Endothelial cell of hepatic sinusoid (primary cell): ENCODE measurements at regions not wholly inside any gene's neighbourhood (a gene's known extent, or its start where the extent isn't known, plus 50 kb on each side); places are given as distances from the start of the nearest gene placed in this dataset.
"Not testable (repeated sequence)": the region's sequence is repeated elsewhere in the genome, so short reads cannot be mapped to it uniquely, and the experiment has no call there.

ENCODE experiments used
- in situ Hi-C: cut with HindIII; loops from 2 replicates; pipeline ENCODE4 v1.10.0; 2017; ENCODE audit warnings: low sequenced_read_pairs

- in situ Hi-C loops, result no loop called here
Measured at GRCh38 chr9:90162326-90162725, 480.3 kb downstream of the DIRAS2 start.

GRCh38 chr9:90162819-90163218 lies 479.8 kb downstream of the DIRAS2 start:
- in situ Hi-C loops, result no loop called here

- in situ Hi-C loops, result no loop called here
Measured at GRCh38 chr9:90165281-90165680, 477.3 kb downstream of the DIRAS2 start.

GRCh38 chr9:90166374-90166773 lies 476.2 kb downstream of the DIRAS2 start:
- in situ Hi-C loops, result not testable (repeated sequence)

- in situ Hi-C loops, result no loop called here
Measured at GRCh38 chr9:90167914-90168313, 474.7 kb downstream of the DIRAS2 start.

- in situ Hi-C loops, result no loop called here
Measured at GRCh38 chr9:90169490-90169889, 473.1 kb downstream of the DIRAS2 start.

GRCh38 chr9:90173935-90174334 lies 468.7 kb downstream of the DIRAS2 start:
- in situ Hi-C loops, result not testable (repeated sequence)

- in situ Hi-C loops, result not testable (repeated sequence)
Measured at GRCh38 chr9:90174346-90174745, 468.3 kb downstream of the DIRAS2 start.

- in situ Hi-C loops, result no loop called here
Measured at GRCh38 chr9:90175257-90175656, 467.4 kb downstream of the DIRAS2 start.

- in situ Hi-C loops, result no loop called here
Measured at GRCh38 chr9:90175865-90176264, 466.8 kb downstream of the DIRAS2 start.

- in situ Hi-C loops, result no loop called here
Measured at GRCh38 chr9:90176901-90177300, 465.7 kb downstream of the DIRAS2 start.

- in situ Hi-C loops, result no loop called here
Measured at GRCh38 chr9:90180381-90180780, 462.2 kb downstream of the DIRAS2 start.

GRCh38 chr9:90188656-90189055 lies 454.0 kb downstream of the DIRAS2 start:
- in situ Hi-C loops, result no loop called here

GRCh38 chr9:90189306-90189705 lies 453.3 kb downstream of the DIRAS2 start:
- in situ Hi-C loops, result no loop called here

GRCh38 chr9:90192465-90192864 lies 450.2 kb downstream of the DIRAS2 start:
- in situ Hi-C loops, result not testable (repeated sequence)

GRCh38 chr9:90198956-90199355 lies 443.7 kb downstream of the DIRAS2 start:
- in situ Hi-C loops, result no loop called here

GRCh38 chr9:90201766-90202165 lies 440.9 kb downstream of the DIRAS2 start:
- in situ Hi-C loops, result no loop called here

- in situ Hi-C loops, result no loop called here
Measured at GRCh38 chr9:90204128-90204831, 438.3 kb downstream of the DIRAS2 start.

GRCh38 chr9:90213045-90213444 lies 429.6 kb downstream of the DIRAS2 start:
- in situ Hi-C loops, result not testable (repeated sequence)

- in situ Hi-C loops, result no loop called here
Measured at GRCh38 chr9:90219548-90220118, 423.0 kb downstream of the DIRAS2 start.

GRCh38 chr9:90221899-90222298 lies 420.7 kb downstream of the DIRAS2 start:
- in situ Hi-C loops, result not testable (repeated sequence)

- in situ Hi-C loops, result not testable (repeated sequence)
Measured at GRCh38 chr9:90226839-90227338, 415.7 kb downstream of the DIRAS2 start.
